Hepatocyte (in vitro differentiated cells): ENCODE measurements at regions not wholly inside any gene's neighbourhood (a gene's known extent, or its start where the extent isn't known, plus 50 kb on each side); places are given as distances from the start of the nearest gene placed in this dataset.

Source experiments
- DNase-seq: peaks from one replicate; pipeline ENCODE4 v3.0.0-alpha.2; 2016; ENCODE audit warnings: low spot score
- H2AFZ ChIP-seq: fragments of 200-600 bp; sonication (generic); 2 replicates; pipeline ENCODE4 v1.6.0; 2016; ENCODE audit warnings: antibody characterized with exemption, mild to moderate bottlenecking
- H3K27ac ChIP-seq: fragments of 200-600 bp; sonication (generic); 2 replicates; pipeline ENCODE4 v1.5.1; 2016; ENCODE audit warnings: mild to moderate bottlenecking
- H3K27me3 ChIP-seq: fragments of 200-600 bp; sonication (generic); 2 replicates; pipeline ENCODE4 v1.6.1; 2016
- H3K36me3 ChIP-seq: fragments of 200-600 bp; sonication (generic); replicated peaks from 2 replicates; pipeline ENCODE4 v1.5.1; 2016; ENCODE audit warnings: low read depth; ENCODE audit not compliant: insufficient read depth
- H3K4me1 ChIP-seq: fragments of 200-600 bp; sonication (generic); 2 replicates; pipeline ENCODE4 v1.5.1; 2016; ENCODE audit warnings: mild to moderate bottlenecking, moderate library complexity; ENCODE audit not compliant: insufficient read depth
- H3K4me2 ChIP-seq: fragments of 200-600 bp; sonication (generic); 2 replicates; pipeline ENCODE4 v1.6.0; 2016
- H3K4me3 ChIP-seq: fragments of 200-600 bp; sonication (generic); 2 replicates; pipeline ENCODE4 v1.5.1; 2016; ENCODE audit warnings: mild to moderate bottlenecking
- H3K79me2 ChIP-seq: fragments of 200-600 bp; sonication (generic); 2 replicates; pipeline ENCODE4 v1.6.0; 2017; ENCODE audit warnings: mild to moderate bottlenecking
- H3K9me2 ChIP-seq: fragments of 200-600 bp; sonication (generic); replicated peaks from 2 replicates; pipeline ENCODE4 v1.6.0; 2017; ENCODE audit warnings: mild to moderate bottlenecking; ENCODE audit not compliant: insufficient read depth
- H3K9me3 ChIP-seq: fragments of 200-600 bp; sonication (generic); 2 replicates; pipeline ENCODE4 v1.5.1; 2016; ENCODE audit warnings: low read depth, mild to moderate bottlenecking
- H4K20me1 ChIP-seq: fragments of 200-600 bp; sonication (generic); 2 replicates; pipeline ENCODE4 v1.6.0; 2016; ENCODE audit warnings: mild to moderate bottlenecking; ENCODE audit not compliant: insufficient read depth, poor library complexity, severe bottlenecking
- CTCF ChIP-seq: fragments of 200-600 bp; sonication (generic); IDR thresholded peaks from 2 replicates; pipeline ENCODE4 v1.5.1; 2016; ENCODE audit warnings: antibody characterized with exemption, mild to moderate bottlenecking; ENCODE audit not compliant: poor library complexity
- EZH2 ChIP-seq: fragments of 200-600 bp; sonication (generic); IDR thresholded peaks from 2 replicates; pipeline ENCODE4 v1.6.1; 2016; ENCODE audit warnings: antibody characterized with exemption, mild to moderate bottlenecking, borderline replicate concordance
- EZH2phosphoT487 ChIP-seq: fragments of 200-600 bp; sonication (generic); IDR thresholded peaks from one replicate; pipeline ENCODE4 v1.6.1; 2018; ENCODE audit warnings: antibody characterized with exemption, mild to moderate bottlenecking, low read depth, moderate library complexity; ENCODE audit not compliant: unreplicated experiment, severe bottlenecking
- WGBS: methylation state at CpG from one replicate; pipeline ENCODE4 v1.1.6; 2016; ENCODE audit warnings: low lambda C conversion rate; ENCODE audit errors: missing lambda C conversion rate; 5-methylcytosine and 5-hydroxymethylcytosine counted together

- Histone ChIP-seq H3K27me3 (no peaks in the 10 kb centered on the region), H3K9me2 (no peaks in the 10 kb centered on the region), H3K9me3 (no peaks in the 10 kb centered on the region), H3K4me3 (no peak overlapping the region), H3K4me1 (no peaks in the 10 kb centered on the region), H4K20me1 (no peaks in the 10 kb centered on the region), H3K36me3 (no peaks in the 10 kb centered on the region), H3K4me2 (no peak overlapping the region), H2AFZ (no peak overlapping the region), H3K79me2 (no peaks in the 10 kb centered on the region), H3K27ac (no peak overlapping the region)
- 30% methylated on average over 1 of the region's 1 CpG for WGBS
- no peak for TF ChIP-seq CTCF
- no peak for TF ChIP-seq EZH2phosphoT487
- no peak for TF ChIP-seq EZH2
- DNase-seq: no peak
Observed at GRCh38 chr21:25328736-25329135, 278.5 kb downstream of the MRPL39 start.

- Histone ChIP-seq H3K9me2 (no peaks in the 10 kb centered on the region), H3K79me2 (no peaks in the 10 kb centered on the region), H3K27me3 (no peaks in the 10 kb centered on the region), H3K9me3 (no peaks in the 10 kb centered on the region), H2AFZ (no peak overlapping the region), H4K20me1 (no peaks in the 10 kb centered on the region), H3K4me2 (no peak overlapping the region), H3K27ac (no peak overlapping the region), H3K4me1 (no peaks in the 10 kb centered on the region), H3K36me3 (no peaks in the 10 kb centered on the region), H3K4me3 (no peak overlapping the region)
- TF ChIP-seq EZH2phosphoT487 (no peak), EZH2 (no peak), CTCF (no peak)
- no peak for DNase-seq
- WGBS: 85% methylated on average over 2 of the region's 2 CpGs
Observed at GRCh38 chr21:25326181-25326580, 281.1 kb downstream of the MRPL39 start.

- no peak for DNase-seq
Observed at GRCh38 chr21:25324666-25325065, 282.6 kb downstream of the MRPL39 start.

More at GRCh38 chr21:25324666-25325065, 282.6 kb downstream of the MRPL39 start:
- H3K79me2 ChIP-seq: no peaks in the 10 kb centered on the region
- no peak overlapping the region for H3K4me3 ChIP-seq
- H3K4me2 ChIP-seq: no peak overlapping the region
- no peaks in the 10 kb centered on the region for H3K27me3 ChIP-seq
- no peaks in the 10 kb centered on the region for H3K4me1 ChIP-seq
- H2AFZ ChIP-seq: no peak overlapping the region
- no peaks in the 10 kb centered on the region for H4K20me1 ChIP-seq
- 82% methylated on average over 6 of the region's 6 CpGs for WGBS
- H3K36me3 ChIP-seq: no peaks in the 10 kb centered on the region
- H3K9me3 ChIP-seq: no peaks in the 10 kb centered on the region
- no peaks in the 10 kb centered on the region for H3K9me2 ChIP-seq
- TF ChIP-seq EZH2: no peak
- TF ChIP-seq CTCF: no peak
- no peak for TF ChIP-seq EZH2phosphoT487
- H3K27ac ChIP-seq: no peak overlapping the region
